Thyroid gland (tissue), 4 donors: ENCODE measurements at regions not wholly inside any gene's neighbourhood (a gene's known extent, or its start where the extent isn't known, plus 50 kb on each side); places are given as distances from the start of the nearest gene placed in this dataset.
"Not testable (repeated sequence)": the region's sequence is repeated elsewhere in the genome, so short reads cannot be mapped to it uniquely, and the experiment has no call there.

Source experiments
- CTCF ChIP-seq, 6 experiments: fragments of 200-600 bp in 3 of 6; fragments of 450-650 bp in 3 of 6; sonication (generic) in 3 of 6; IDR thresholded peaks; one replicate each; pipeline ENCODE4 v1.5.1; 2016 to 2019; ENCODE audit warnings: antibody characterized with exemption in 6 of 6, mild to moderate bottlenecking in 2 of 6, inconsistent platforms in 1 of 6, moderate library complexity in 1 of 6
- POLR2A ChIP-seq, 2 donors: fragments of 450-650 bp; IDR thresholded peaks; one replicate each; pipeline ENCODE4 v1.6.1; 2017; ENCODE audit warnings: antibody characterized with exemption in 2 of 2, mild to moderate bottlenecking in 2 of 2, moderate library complexity in 1 of 2

GRCh38 chr13:52210564-52211415 is 51.4 kb upstream of the NEK3 start:
- TF ChIP-seq CTCF, POLR2A (IDR thresholded peaks at IDR 0.05): not testable (repeated sequence)
